ENCODE measurements at regions not wholly inside any gene's neighbourhood (a gene's known extent, or its start where the extent isn't known, plus 50 kb on each side); places are given as distances from the start of the nearest gene placed in this dataset.
A peak's percentile ranks its signal among the peaks of the same experiment; 100 is the strongest.

- peaks cover 4% of the 10 kb centered on the region for H3K36me3 ChIP-seq (ENCODE audit: insufficient read depth)
- H3K27ac Mint-ChIP-seq, result no peak overlapping the region
- H3K79me2 ChIP-seq (replicated peaks; ENCODE audit: insufficient read depth), result no peaks in the 10 kb centered on the region
- no peak overlapping the region for H3K27ac ChIP-seq (ENCODE audit: low read depth)
- ATAC-seq (no peak), DNase-seq (ENCODE audit: low spot score) (no peak)
- H3K4me2 ChIP-seq, result no peak overlapping the region
- no peak overlapping the region for H2AFZ ChIP-seq
- H4K20me1 ChIP-seq (replicated peaks; ENCODE audit: insufficient read depth), result no peaks in the 10 kb centered on the region
- peaks cover 16% of the 10 kb centered on the region for H3K4me1 ChIP-seq (ENCODE audit: insufficient read depth)
- H3K27me3 Mint-ChIP-seq (ENCODE audit: insufficient read depth, low read depth, poor library complexity), result peaks cover 7% of the 10 kb centered on the region
- TF ChIP-seq ZNF462 (CRISPR knock-in tag; IDR thresholded peaks at IDR 0.05) (no peak), EZH2 (IDR thresholded peaks at IDR 0.05; ENCODE audit: low read depth, unreplicated experiment) (no peak), EZH2phosphoT487 (IDR thresholded peaks at IDR 0.05; ENCODE audit: unreplicated experiment) (no peak), ZNF114 (CRISPR knock-in tag; IDR thresholded peaks at IDR 0.05) (no peak), POLR2AphosphoS5 (IDR thresholded peaks at IDR 0.05; ENCODE audit: low read depth) (no peak), ZNF331 (CRISPR knock-in tag; IDR thresholded peaks at IDR 0.05; ENCODE audit: low read depth) (no peak)
- H3K4me3 ChIP-seq, result no peak overlapping the region
- H3K9me3 Mint-ChIP-seq, result peaks cover 12% of the 10 kb centered on the region
- H3F3A ChIP-seq (replicated peaks; ENCODE audit: low read depth), result no peaks in the 10 kb centered on the region
- peaks cover 8% of the 10 kb centered on the region; the same call in 2 of the 3 replicates for H3K36me3 Mint-ChIP-seq (ENCODE audit: low read depth)
- no peaks in the 10 kb centered on the region for H3K9me2 ChIP-seq (ENCODE audit: insufficient read depth)
- no peaks in the 10 kb centered on the region for H3K27me3 ChIP-seq (ENCODE audit: insufficient read depth)
- H3K4me3 Mint-ChIP-seq, result no peak overlapping the region
- peaks cover 25% of the 10 kb centered on the region for H3K4me1 Mint-ChIP-seq
These were observed 226.4 kb upstream of the PSMD7 start for GRCh38 chr16:74070237-74070636.

- H3K27ac Mint-ChIP-seq, result 0 out of 2 replicates have a peak overlapping the region, but pooled peaks have one; percentile 34
- Histone ChIP-seq H3K27me3 (ENCODE audit: insufficient read depth) (no peaks in the 10 kb centered on the region), H3K79me2 (replicated peaks; ENCODE audit: insufficient read depth) (no peaks in the 10 kb centered on the region), H3K4me2 (no peak overlapping the region), H4K20me1 (replicated peaks; ENCODE audit: insufficient read depth) (no peaks in the 10 kb centered on the region), H2AFZ (no peak overlapping the region), H3K27ac (ENCODE audit: low read depth) (no peak overlapping the region), H3K4me1 (ENCODE audit: insufficient read depth) (peaks cover 18% of the 10 kb centered on the region), H3K9me2 (ENCODE audit: insufficient read depth) (no peaks in the 10 kb centered on the region), H3F3A (replicated peaks; ENCODE audit: low read depth) (no peaks in the 10 kb centered on the region), H3K4me3 (no peak overlapping the region), H3K36me3 (ENCODE audit: insufficient read depth) (no peaks in the 10 kb centered on the region)
- peaks cover 35% of the 10 kb centered on the region for H3K4me1 Mint-ChIP-seq
- peaks cover 2% of the 10 kb centered on the region; the same call in 1 of the 3 replicates for H3K9me3 Mint-ChIP-seq
- ATAC-seq, result no peak
- peaks cover 9% of the 10 kb centered on the region for H3K27me3 Mint-ChIP-seq (ENCODE audit: insufficient read depth, low read depth, poor library complexity)
- no peak overlapping the region for H3K4me3 Mint-ChIP-seq
- DNase-seq (ENCODE audit: low spot score), result no peak
- H3K36me3 Mint-ChIP-seq (ENCODE audit: low read depth), result no peaks in the 10 kb centered on the region; the same call in 2 of the 3 replicates
- TF ChIP-seq CREB1 (CRISPR knock-in tag; IDR thresholded peaks at IDR 0.05; ENCODE audit: low read depth) (no peak), EZH2 (IDR thresholded peaks at IDR 0.05; ENCODE audit: low read depth, unreplicated experiment) (no peak), STAT1 (IDR thresholded peaks at IDR 0.05; ENCODE audit: unreplicated experiment) (no peak), NANOG (IDR thresholded peaks at IDR 0.05; ENCODE audit: borderline replicate concordance) (no peak), CTCF (conservative IDR thresholded peaks at IDR 0.05; ENCODE audit: low read depth in 2 of 2) (no peak; a peak in 1 of 4 replicates)
These were observed 232.4 kb upstream of the PSMD7 start for GRCh38 chr16:74064120-74064735.
